K562 (cell line): ENCODE measurements at regions not wholly inside any gene's neighbourhood (a gene's known extent, or its start where the extent isn't known, plus 50 kb on each side); places are given as distances from the start of the nearest gene placed in this dataset.

ENCODE experiments used
- ATF1 ChIP-seq, 2 experiments: fragments of 450-650 bp in 1 of 2; IDR thresholded peaks; 2 replicates each; pipeline ENCODE4 v1.6.1; 2016; ENCODE audit warnings: missing compliant biosample characterization in 1 of 2, missing genetic modification characterization in 1 of 2
- ELF4 ChIP-seq: fragments of 450-650 bp; formaldehyde crosslinking; IDR thresholded peaks from 2 replicates; pipeline ENCODE4 v1.4.0; 2022; ENCODE audit warnings: missing genetic modification characterization
- ETV1 ChIP-seq: fragments of 450-650 bp; conservative IDR thresholded peaks from 2 replicates; pipeline ENCODE4 v1.6.1; 2016; ENCODE audit warnings: missing genetic modification characterization, control low read depth, low read depth, missing compliant biosample characterization
- ETV6 ChIP-seq, 3 experiments: fragments of 150-350 bp in 1 of 3; sonication (generic) in 1 of 3; formaldehyde crosslinking in 1 of 3; IDR thresholded peaks; 2 replicates each; pipeline versions ENCODE4 v1.6.1 to v1.8.0; 2014 to 2022; ENCODE audit warnings: borderline replicate concordance in 2 of 3, low read depth in 2 of 3, antibody characterized with exemption in 1 of 3, low read length in 1 of 3, mild to moderate bottlenecking in 1 of 3, missing genetic modification reagents in 1 of 3
- GTF2A2 ChIP-seq: IDR thresholded peaks from 2 replicates; pipeline ENCODE4 v1.6.1; 2016; ENCODE audit warnings: mild to moderate bottlenecking, missing genetic modification characterization, missing compliant biosample characterization
- HDAC2 ChIP-seq: fragments of 450-650 bp; IDR thresholded peaks from 2 replicates; pipeline ENCODE4 v1.6.1; 2016; ENCODE audit warnings: mild to moderate bottlenecking
- JUND ChIP-seq, 2 experiments: IDR thresholded peaks; 2 replicates in 1 of 2; 3 replicates in 1 of 2; pipeline ENCODE4 v1.6.1; 2011; ENCODE audit warnings: borderline replicate concordance in 2 of 2, low read depth in 2 of 2, low read length in 2 of 2, improper control_type of control experiment in 1 of 2, missing biosample characterization in 1 of 2, missing genetic modification characterization in 1 of 2, missing genetic modification reagents in 1 of 2
- KDM1A ChIP-seq, 2 experiments: fragments of 450-650 bp; IDR thresholded peaks; 2 replicates each; pipeline ENCODE4 v1.6.1; 2016; ENCODE audit warnings: mild to moderate bottlenecking in 2 of 2
- KLF1 ChIP-seq: fragments of 450-650 bp; IDR thresholded peaks from 2 replicates; pipeline ENCODE4 v1.6.1; 2016; ENCODE audit warnings: missing genetic modification characterization, missing compliant biosample characterization
- MTA2 ChIP-seq: fragments of 450-650 bp; IDR thresholded peaks from 2 replicates; pipeline ENCODE4 v1.6.1; 2016; ENCODE audit warnings: low read depth
- MTA3 ChIP-seq: fragments of 450-650 bp; formaldehyde crosslinking; IDR thresholded peaks from 2 replicates; pipeline ENCODE4 v1.6.1; 2017; ENCODE audit warnings: mild to moderate bottlenecking, borderline replicate concordance
- NFE2 ChIP-seq: IDR thresholded peaks from 2 replicates; pipeline ENCODE4 v1.6.1; 2014; ENCODE audit warnings: antibody characterized with exemption, low read depth
- POLR3G ChIP-seq: IDR thresholded peaks from 2 replicates; pipeline ENCODE4 v1.6.1; 2011; ENCODE audit not compliant: insufficient read length, insufficient replicate concordance; ENCODE audit errors: extremely low read depth
- TBL1XR1 ChIP-seq, 2 experiments: IDR thresholded peaks; 2 replicates each; pipeline ENCODE4 v1.6.1; 2012; ENCODE audit warnings: improper control_type of control experiment in 2 of 2, low read length in 2 of 2, mild to moderate bottlenecking in 1 of 2
- TEAD2 ChIP-seq: fragments of 450-650 bp; IDR thresholded peaks from 2 replicates; pipeline ENCODE4 v1.6.1; 2016; ENCODE audit warnings: missing genetic modification characterization, control low read depth, missing compliant biosample characterization
- TEAD4 ChIP-seq, 2 experiments: sonication (generic) in 1 of 2; formaldehyde crosslinking in 1 of 2; IDR thresholded peaks; 2 replicates each; pipeline versions ENCODE4 v1.6.1 to v1.8.0; 2012 to 2022; ENCODE audit warnings: borderline replicate concordance in 1 of 2, inconsistent platforms in 1 of 2, low read length in 1 of 2, mild to moderate bottlenecking in 1 of 2, missing genetic modification reagents in 1 of 2
- TOE1 ChIP-seq, 2 experiments: fragments of 450-650 bp in 1 of 2; sonication (generic) in 1 of 2; formaldehyde crosslinking in 1 of 2; IDR thresholded peaks; 2 replicates each; pipeline versions ENCODE4 v1.7.1 to v1.8.0; 2016 to 2022; ENCODE audit warnings: borderline replicate concordance in 2 of 2, mild to moderate bottlenecking in 2 of 2, antibody characterized with exemption in 1 of 2, inconsistent platforms in 1 of 2, low read depth in 1 of 2, missing genetic modification reagents in 1 of 2, moderate library complexity in 1 of 2
- ZKSCAN8 ChIP-seq: fragments of 200-800 bp; sonication (Bioruptor generic); IDR thresholded peaks from 2 replicates; pipeline ENCODE4 v1.6.1; 2016; ENCODE audit warnings: missing genetic modification characterization, missing compliant biosample characterization
- ZNF431 ChIP-seq: sonication (generic); formaldehyde crosslinking; IDR thresholded peaks from 2 replicates; pipeline ENCODE4 v1.8.0; 2022; ENCODE audit warnings: mild to moderate bottlenecking, missing genetic modification reagents
- ZNF766 ChIP-seq: fragments of 200-800 bp; sonication (Bioruptor generic); conservative IDR thresholded peaks from 2 replicates; pipeline ENCODE4 v1.6.1; 2016; ENCODE audit warnings: missing genetic modification characterization, missing compliant biosample characterization
- TF ChIP-seq, protein P1 (sequence below): fragments of 450-650 bp; IDR thresholded peaks from 2 replicates; pipeline ENCODE4 v1.7.1; 2018; ENCODE audit warnings: mild to moderate bottlenecking, low read depth; ENCODE audit not compliant: partially characterized antibody
- TF ChIP-seq, protein P2 (sequence below): sonication (generic); formaldehyde crosslinking; IDR thresholded peaks from 2 replicates; pipeline ENCODE4 v1.9.0; 2022; ENCODE audit warnings: mild to moderate bottlenecking, missing genetic modification reagents
- TF ChIP-seq, protein P3 (sequence below): conservative IDR thresholded peaks from 2 replicates; pipeline ENCODE4 v1.6.1; 2011; ENCODE audit warnings: low read depth, mild to moderate bottlenecking, low read length; ENCODE audit not compliant: control insufficient read depth

DNA sequence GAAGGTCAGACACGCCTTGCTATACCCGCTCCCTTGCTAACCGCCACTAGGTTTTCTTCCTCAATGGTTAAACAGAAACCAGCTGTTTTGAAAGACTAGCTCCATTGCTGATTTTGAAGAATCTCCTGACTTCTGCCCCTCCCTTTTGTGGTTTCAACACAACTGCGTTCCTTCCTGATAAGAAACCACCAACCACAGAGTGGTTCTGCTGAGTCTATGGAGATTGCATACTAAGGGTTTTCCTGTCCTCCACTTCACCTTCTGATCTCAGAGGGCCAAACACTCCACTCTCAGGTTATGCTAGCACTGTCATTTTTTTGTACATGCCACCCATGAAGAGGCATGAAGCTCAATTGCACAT lies 207.9 kb downstream of the MYLK4 start (continued):
- TF ChIP-seq, protein P1, sequence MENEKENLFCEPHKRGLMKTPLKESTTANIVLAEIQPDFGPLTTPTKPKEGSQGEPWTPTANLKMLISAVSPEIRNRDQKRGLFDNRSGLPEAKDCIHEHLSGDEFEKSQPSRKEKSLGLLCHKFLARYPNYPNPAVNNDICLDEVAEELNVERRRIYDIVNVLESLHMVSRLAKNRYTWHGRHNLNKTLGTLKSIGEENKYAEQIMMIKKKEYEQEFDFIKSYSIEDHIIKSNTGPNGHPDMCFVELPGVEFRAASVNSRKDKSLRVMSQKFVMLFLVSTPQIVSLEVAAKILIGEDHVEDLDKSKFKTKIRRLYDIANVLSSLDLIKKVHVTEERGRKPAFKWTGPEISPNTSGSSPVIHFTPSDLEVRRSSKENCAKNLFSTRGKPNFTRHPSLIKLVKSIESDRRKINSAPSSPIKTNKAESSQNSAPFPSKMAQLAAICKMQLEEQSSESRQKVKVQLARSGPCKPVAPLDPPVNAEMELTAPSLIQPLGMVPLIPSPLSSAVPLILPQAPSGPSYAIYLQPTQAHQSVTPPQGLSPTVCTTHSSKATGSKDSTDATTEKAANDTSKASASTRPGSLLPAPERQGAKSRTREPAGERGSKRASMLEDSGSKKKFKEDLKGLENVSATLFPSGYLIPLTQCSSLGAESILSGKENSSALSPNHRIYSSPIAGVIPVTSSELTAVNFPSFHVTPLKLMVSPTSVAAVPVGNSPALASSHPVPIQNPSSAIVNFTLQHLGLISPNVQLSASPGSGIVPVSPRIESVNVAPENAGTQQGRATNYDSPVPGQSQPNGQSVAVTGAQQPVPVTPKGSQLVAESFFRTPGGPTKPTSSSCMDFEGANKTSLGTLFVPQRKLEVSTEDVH, result peak; percentile 68
- peak; percentile 90 for TF ChIP-seq MTA2
- TF ChIP-seq, protein P2, sequence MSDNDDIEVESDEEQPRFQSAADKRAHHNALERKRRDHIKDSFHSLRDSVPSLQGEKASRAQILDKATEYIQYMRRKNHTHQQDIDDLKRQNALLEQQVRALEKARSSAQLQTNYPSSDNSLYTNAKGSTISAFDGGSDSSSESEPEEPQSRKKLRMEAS (CRISPR knock-in tag), result peak; percentile 22; the same call in 1 of the 2 replicates
- TF ChIP-seq ZKSCAN8, result 0 out of 2 replicates have a peak, but pooled peaks have one; percentile 61
- TF ChIP-seq ETV1 (tag), result peak; percentile 62
- peak; percentile 22; the same call in 1 of the 2 replicates for TF ChIP-seq ELF4 (CRISPR knock-in tag)
- TF ChIP-seq, protein P3, sequence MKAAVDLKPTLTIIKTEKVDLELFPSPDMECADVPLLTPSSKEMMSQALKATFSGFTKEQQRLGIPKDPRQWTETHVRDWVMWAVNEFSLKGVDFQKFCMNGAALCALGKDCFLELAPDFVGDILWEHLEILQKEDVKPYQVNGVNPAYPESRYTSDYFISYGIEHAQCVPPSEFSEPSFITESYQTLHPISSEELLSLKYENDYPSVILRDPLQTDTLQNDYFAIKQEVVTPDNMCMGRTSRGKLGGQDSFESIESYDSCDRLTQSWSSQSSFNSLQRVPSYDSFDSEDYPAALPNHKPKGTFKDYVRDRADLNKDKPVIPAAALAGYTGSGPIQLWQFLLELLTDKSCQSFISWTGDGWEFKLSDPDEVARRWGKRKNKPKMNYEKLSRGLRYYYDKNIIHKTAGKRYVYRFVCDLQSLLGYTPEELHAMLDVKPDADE, result no peak
- TF ChIP-seq ZNF766 (CRISPR knock-in tag), result peak; percentile 96
- TF ChIP-seq MTA3, result peak; percentile 72; the same call in 1 of the 2 replicates
- peak in 1 of 2 experiments; percentile 98; a peak in 2 of 4 replicates for TF ChIP-seq TBL1XR1 (IDR thresholded peaks at IDR 0.05; ENCODE audit: low read length in 2 of 2)
- TF ChIP-seq TEAD2, result 0 out of 2 replicates have a peak, but pooled peaks have one; percentile 45
- TF ChIP-seq GTF2A2 (tag), result no peak
- TF ChIP-seq ATF1 (CRISPR knock-in tag; IDR thresholded peaks at IDR 0.05), result no peak
- TF ChIP-seq ATF1 (tag; IDR thresholded peaks at IDR 0.05), result peak; percentile 66
- no peak for TF ChIP-seq ETV6 (IDR thresholded peaks at IDR 0.05; ENCODE audit: borderline replicate concordance in 1 of 2, low read depth in 2 of 2, low read length in 1 of 2)
- no peak for TF ChIP-seq ETV6 (CRISPR knock-in tag; IDR thresholded peaks at IDR 0.05; ENCODE audit: borderline replicate concordance)
- peak; percentile 61; the same call in 1 of the 2 replicates for TF ChIP-seq TOE1 (IDR thresholded peaks at IDR 0.05; ENCODE audit: borderline replicate concordance)
- TF ChIP-seq TOE1 (CRISPR knock-in tag; IDR thresholded peaks at IDR 0.05; ENCODE audit: borderline replicate concordance, low read depth), result no peak
- TF ChIP-seq HDAC2, result peak; percentile 99
- peak; percentile 98 to 99 for TF ChIP-seq KDM1A (IDR thresholded peaks at IDR 0.05)
- TF ChIP-seq POLR3G, result no peak
- peak; percentile 99 for TF ChIP-seq TEAD4 (IDR thresholded peaks at IDR 0.05; ENCODE audit: low read length)
- no peak for TF ChIP-seq TEAD4 (CRISPR knock-in tag; IDR thresholded peaks at IDR 0.05; ENCODE audit: borderline replicate concordance)
- peak; percentile 94 for TF ChIP-seq KLF1 (tag)
- peak; percentile 77 for TF ChIP-seq JUND (IDR thresholded peaks at IDR 0.05; ENCODE audit: borderline replicate concordance, low read depth, low read length)
- peak; percentile 73; the same call in 2 of the 3 replicates for TF ChIP-seq JUND (tag; IDR thresholded peaks at IDR 0.05; ENCODE audit: borderline replicate concordance, low read depth, low read length)
- TF ChIP-seq NFE2, result peak; percentile 71
- no peak for TF ChIP-seq ZNF431
